ENCODE measurements at regions not wholly inside any gene's neighbourhood (a gene's known extent, or its start where the extent isn't known, plus 50 kb on each side); places are given as distances from the start of the nearest gene placed in this dataset.
A peak's percentile ranks its signal among the peaks of the same experiment; 100 is the strongest.

DNA sequence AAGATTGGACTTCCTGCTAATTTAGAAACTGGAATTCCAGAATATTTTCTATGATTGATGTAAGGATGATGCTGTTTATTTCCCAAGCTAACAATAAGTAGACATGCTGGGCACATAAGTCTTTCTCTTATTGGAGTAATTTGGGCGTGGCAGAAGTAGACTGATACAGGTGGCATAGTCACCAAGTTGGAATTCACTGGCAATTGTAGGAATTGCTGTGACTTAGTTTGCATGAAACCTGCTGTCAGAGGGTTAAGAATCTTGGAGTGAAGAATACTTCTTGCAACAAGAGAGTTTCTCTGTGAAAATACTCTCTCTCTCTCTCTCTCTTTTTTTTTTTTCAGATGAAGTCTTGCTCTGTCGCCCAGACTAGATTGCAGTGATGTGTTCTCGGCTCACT is 569.7 kb downstream of the REEP3 start:
- ATAC-seq (no peak), DNase-seq (ENCODE audit: low spot score) (no peak), FAIRE-seq (no peak)
- intact Hi-C loops (cut with micrococcal nuclease; ENCODE audit: unreplicated experiment): no loop called here
- in situ Hi-C loops (cut with HindIII; ENCODE audit: extremely low pct_ligation_motif_present, low pct_unique_long_range_greater_than_20kb): no loop called here
- Histone ChIP-seq H3K27me3 (ENCODE audit: control insufficient read depth in 1 of 2, insufficient read depth in 2 of 2, low read length in 2 of 2) (no peaks in the 10 kb centered on the region), H3K4me3 (replicated peaks in 1 of 3; ENCODE audit: insufficient read depth in 1 of 3, low read depth in 2 of 3, low read length in 3 of 3) (no peak overlapping the region), H3K79me2 (ENCODE audit: insufficient read depth, low read length) (no peaks in the 10 kb centered on the region), H4K20me1 (ENCODE audit: insufficient read depth, low read length) (no peaks in the 10 kb centered on the region), H3K4me1 (ENCODE audit: insufficient read depth, low read length) (no peaks in the 10 kb centered on the region), H3K9me3 (ENCODE audit: low read length) (no peaks in the 10 kb centered on the region), H3K4me2 (ENCODE audit: low read depth, low read length) (no peak overlapping the region), H3K27ac (ENCODE audit: extremely low read length, insufficient read depth, low read length) (no peak overlapping the region), H2AFZ (ENCODE audit: low read length) (no peak overlapping the region), H3K36me3 (replicated peaks in 1 of 2; ENCODE audit: control insufficient read depth in 1 of 2, insufficient read depth in 2 of 2, low read length in 2 of 2) (no peaks in the 10 kb centered on the region), H3K9ac (ENCODE audit: insufficient read depth, low read depth, low read length) (no peak overlapping the region)
- CTCF ChIA-PET (ENCODE audit: low intra/inter-chr PET ratio, low total read pairs): no interaction called here
- POLR2A ChIA-PET: no interaction called here
- WGBS (ENCODE audit: low lambda C conversion rate): 27% methylated on average over 3 of the region's 3 CpGs
- BruUV-seq (replicated peaks): no TSS peak
- TF ChIP-seq SMARCC2 (IDR thresholded peaks at IDR 0.05) (no peak), NFE2 (CRISPR knock-in tag; IDR thresholded peaks at IDR 0.05) (no peak), ZNF230 (CRISPR knock-in tag; IDR thresholded peaks at IDR 0.05) (no peak)

DNA sequence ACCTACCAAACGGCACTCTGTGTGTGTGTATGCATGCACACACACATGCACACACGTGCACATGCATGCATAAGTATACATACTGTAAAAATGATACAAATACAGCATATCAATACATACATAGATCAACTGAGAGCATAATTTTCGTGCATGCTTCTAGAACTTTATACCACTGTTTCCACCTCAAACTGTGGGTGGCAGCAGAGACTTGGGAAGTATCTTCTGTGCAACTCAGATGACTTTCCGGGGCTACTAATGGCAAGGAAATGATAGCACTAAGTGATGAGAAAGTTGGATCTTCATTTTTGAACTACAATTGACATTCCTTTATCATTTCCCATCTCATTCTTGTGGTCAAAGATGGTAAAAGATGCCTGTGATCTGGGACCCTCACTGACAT is 570.7 kb downstream of the REEP3 start:
- 0% methylated on average over 4 of the region's 4 CpGs for WGBS (ENCODE audit: low lambda C conversion rate)
- Histone ChIP-seq H4K20me1 (ENCODE audit: insufficient read depth, low read length) (no peaks in the 10 kb centered on the region), H3K27me3 (ENCODE audit: control insufficient read depth in 1 of 2, insufficient read depth in 2 of 2, low read length in 2 of 2) (no peaks in the 10 kb centered on the region), H3K27ac (ENCODE audit: extremely low read length, insufficient read depth, low read length) (no peak overlapping the region), H3K36me3 (replicated peaks in 1 of 2; ENCODE audit: control insufficient read depth in 1 of 2, insufficient read depth in 2 of 2, low read length in 2 of 2) (no peaks in the 10 kb centered on the region), H3K9me3 (ENCODE audit: low read length) (no peaks in the 10 kb centered on the region), H3K79me2 (ENCODE audit: insufficient read depth, low read length) (no peaks in the 10 kb centered on the region), H3K4me3 (replicated peaks in 1 of 3; ENCODE audit: insufficient read depth in 1 of 3, low read depth in 2 of 3, low read length in 3 of 3) (no peak overlapping the region), H3K4me1 (ENCODE audit: insufficient read depth, low read length) (no peaks in the 10 kb centered on the region), H3K9ac (ENCODE audit: insufficient read depth, low read depth, low read length) (no peak overlapping the region), H2AFZ (ENCODE audit: low read length) (no peak overlapping the region), H3K4me2 (ENCODE audit: low read depth, low read length) (no peak overlapping the region)
- peak; percentile 5 for DNase-seq (ENCODE audit: low spot score)
- BruUV-seq (replicated peaks): no TSS peak
- TF ChIP-seq SMC3 (IDR thresholded peaks at IDR 0.05; ENCODE audit: low read length): peak; percentile 52; the same call in 1 of the 2 replicates
- TF ChIP-seq MED13 (CRISPR knock-in tag; IDR thresholded peaks at IDR 0.05): no peak
- TF ChIP-seq STAG1 (CRISPR knock-in tag; IDR thresholded peaks at IDR 0.05): peak; percentile 70
- TF ChIP-seq RAD21 (CRISPR knock-in tag; IDR thresholded peaks at IDR 0.05): 0 out of 2 replicates have a peak, but pooled peaks have one; percentile 29
- TF ChIP-seq, protein P1, sequence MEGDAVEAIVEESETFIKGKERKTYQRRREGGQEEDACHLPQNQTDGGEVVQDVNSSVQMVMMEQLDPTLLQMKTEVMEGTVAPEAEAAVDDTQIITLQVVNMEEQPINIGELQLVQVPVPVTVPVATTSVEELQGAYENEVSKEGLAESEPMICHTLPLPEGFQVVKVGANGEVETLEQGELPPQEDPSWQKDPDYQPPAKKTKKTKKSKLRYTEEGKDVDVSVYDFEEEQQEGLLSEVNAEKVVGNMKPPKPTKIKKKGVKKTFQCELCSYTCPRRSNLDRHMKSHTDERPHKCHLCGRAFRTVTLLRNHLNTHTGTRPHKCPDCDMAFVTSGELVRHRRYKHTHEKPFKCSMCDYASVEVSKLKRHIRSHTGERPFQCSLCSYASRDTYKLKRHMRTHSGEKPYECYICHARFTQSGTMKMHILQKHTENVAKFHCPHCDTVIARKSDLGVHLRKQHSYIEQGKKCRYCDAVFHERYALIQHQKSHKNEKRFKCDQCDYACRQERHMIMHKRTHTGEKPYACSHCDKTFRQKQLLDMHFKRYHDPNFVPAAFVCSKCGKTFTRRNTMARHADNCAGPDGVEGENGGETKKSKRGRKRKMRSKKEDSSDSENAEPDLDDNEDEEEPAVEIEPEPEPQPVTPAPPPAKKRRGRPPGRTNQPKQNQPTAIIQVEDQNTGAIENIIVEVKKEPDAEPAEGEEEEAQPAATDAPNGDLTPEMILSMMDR (CRISPR knock-in tag; IDR thresholded peaks at IDR 0.05): peak; percentile 66
- ATAC-seq: peak; percentile 82
- FAIRE-seq: no peak
- intact Hi-C loops (cut with micrococcal nuclease; ENCODE audit: unreplicated experiment): no loop called here
- POLR2A ChIA-PET: no interaction called here
- in situ Hi-C loops (cut with HindIII; ENCODE audit: extremely low pct_ligation_motif_present, low pct_unique_long_range_greater_than_20kb): no loop called here
- CTCF ChIA-PET (ENCODE audit: low intra/inter-chr PET ratio, low total read pairs): no interaction called here

Measured in HepG2 (cell line).